Keratinocyte (primary cell): ENCODE measurements at regions not wholly inside any gene's neighbourhood (a gene's known extent, or its start where the extent isn't known, plus 50 kb on each side); places are given as distances from the start of the nearest gene placed in this dataset.

Source experiments
- DNase-seq: peaks from one replicate; pipeline ENCODE4 v3.0.0-alpha.2; 2011; ENCODE audit warnings: low read depth, missing footprints, low spot score
- FAIRE-seq: peaks from 2 replicates; lab custom pipeline; 2011; peaks lifted over from hg19 to GRCh38; lab: Jason Lieb, UNC
- H2AFZ ChIP-seq: 2 replicates; pipeline ENCODE4 v1.6.0; 2012; ENCODE audit warnings: low read length, control low read depth, inconsistent platforms; ENCODE audit not compliant: control insufficient read depth
- H3K27ac ChIP-seq: 2 replicates; pipeline ENCODE4 v1.5.1; 2011; ENCODE audit warnings: low read length; ENCODE audit not compliant: control insufficient read depth, insufficient read depth
- H3K27me3 ChIP-seq: 3 replicates; pipeline ENCODE4 v1.6.0; 2011; ENCODE audit warnings: low read length; ENCODE audit not compliant: control insufficient read depth, insufficient read depth; ENCODE audit errors: extremely low read depth
- H3K36me3 ChIP-seq, 2 experiments: 2 replicates in 1 of 2; 3 replicates in 1 of 2; pipeline ENCODE4 v1.5.1; 2011; ENCODE audit warnings: low read length in 2 of 2, mild to moderate bottlenecking in 1 of 2; ENCODE audit not compliant: control insufficient read depth in 2 of 2, insufficient read depth in 2 of 2; ENCODE audit errors: extremely low read depth in 1 of 2
- H3K4me1 ChIP-seq: 3 replicates; pipeline ENCODE4 v1.5.1; 2011; ENCODE audit warnings: low read length; ENCODE audit not compliant: control insufficient read depth, insufficient read depth; ENCODE audit errors: extremely low read depth
- H3K4me2 ChIP-seq: 3 replicates; pipeline ENCODE4 v1.6.0; 2011; ENCODE audit warnings: low read depth, low read length; ENCODE audit not compliant: control insufficient read depth, insufficient read depth; ENCODE audit errors: extremely low read depth
- H3K4me3 ChIP-seq, 3 experiments: fragments of 200-600 bp in 1 of 3; sonication (generic) in 1 of 3; 2 replicates in 2 of 3; 3 replicates in 1 of 3; pipeline ENCODE4 v1.5.1; 2011 to 2016; ENCODE audit warnings: low read length in 3 of 3, mild to moderate bottlenecking in 3 of 3, control low read depth in 2 of 3, inconsistent platforms in 1 of 3, low read depth in 1 of 3, mixed read lengths in 1 of 3, mixed run types in 1 of 3, moderate library complexity in 1 of 3; ENCODE audit not compliant: control insufficient read depth in 2 of 3, insufficient read depth in 2 of 3; ENCODE audit errors: extremely low read depth in 1 of 3
- H3K79me2 ChIP-seq: 2 replicates; pipeline ENCODE4 v1.6.0; 2012; ENCODE audit warnings: low read length; ENCODE audit not compliant: control insufficient read depth, insufficient read depth
- H3K9ac ChIP-seq: 3 replicates; pipeline ENCODE4 v1.6.0; 2011; ENCODE audit warnings: low read length; ENCODE audit not compliant: control insufficient read depth, insufficient read depth; ENCODE audit errors: extremely low read depth
- H3K9me1 ChIP-seq: 3 replicates; pipeline ENCODE4 v1.6.0; 2011; ENCODE audit warnings: low read length; ENCODE audit not compliant: control insufficient read depth, insufficient read depth; ENCODE audit errors: extremely low read depth
- H3K9me3 ChIP-seq: 2 replicates; pipeline ENCODE4 v1.5.1; 2012; ENCODE audit warnings: low read depth, low read length; ENCODE audit not compliant: control insufficient read depth
- H4K20me1 ChIP-seq: 3 replicates; pipeline ENCODE4 v1.6.0; 2011; ENCODE audit warnings: low read length; ENCODE audit not compliant: control insufficient read depth, insufficient read depth; ENCODE audit errors: extremely low read depth
- EZH2 ChIP-seq: IDR thresholded peaks from one replicate; pipeline ENCODE4 v1.6.1; 2012; ENCODE audit warnings: inconsistent platforms, mild to moderate bottlenecking, low read length, moderate library complexity
- dilution Hi-C: fragments of 300-500 bp; cut with MboI; formaldehyde crosslinking; loops from one replicate; pipeline ENCODE4 v1.7.0; 2020; ENCODE audit warnings: low sequenced_read_pairs; ENCODE audit not compliant: extremely low pct_ligation_motif_present
- TF ChIP-seq, protein P1 (sequence below), 3 experiments: IDR thresholded peaks in 1 of 3; conservative IDR thresholded peaks in 1 of 3; optimal IDR thresholded peaks in 1 of 3; 2 replicates in 2 of 3; 3 replicates in 1 of 3; pipeline versions ENCODE3 to v1.5.1; 2011; ENCODE audit warnings: low read length in 3 of 3, mild to moderate bottlenecking in 3 of 3, moderate library complexity in 2 of 3, control low read depth in 1 of 3, inconsistent platforms in 1 of 3; ENCODE audit not compliant: insufficient read depth in 2 of 3; ENCODE audit errors: extremely low read depth in 1 of 3

DNA sequence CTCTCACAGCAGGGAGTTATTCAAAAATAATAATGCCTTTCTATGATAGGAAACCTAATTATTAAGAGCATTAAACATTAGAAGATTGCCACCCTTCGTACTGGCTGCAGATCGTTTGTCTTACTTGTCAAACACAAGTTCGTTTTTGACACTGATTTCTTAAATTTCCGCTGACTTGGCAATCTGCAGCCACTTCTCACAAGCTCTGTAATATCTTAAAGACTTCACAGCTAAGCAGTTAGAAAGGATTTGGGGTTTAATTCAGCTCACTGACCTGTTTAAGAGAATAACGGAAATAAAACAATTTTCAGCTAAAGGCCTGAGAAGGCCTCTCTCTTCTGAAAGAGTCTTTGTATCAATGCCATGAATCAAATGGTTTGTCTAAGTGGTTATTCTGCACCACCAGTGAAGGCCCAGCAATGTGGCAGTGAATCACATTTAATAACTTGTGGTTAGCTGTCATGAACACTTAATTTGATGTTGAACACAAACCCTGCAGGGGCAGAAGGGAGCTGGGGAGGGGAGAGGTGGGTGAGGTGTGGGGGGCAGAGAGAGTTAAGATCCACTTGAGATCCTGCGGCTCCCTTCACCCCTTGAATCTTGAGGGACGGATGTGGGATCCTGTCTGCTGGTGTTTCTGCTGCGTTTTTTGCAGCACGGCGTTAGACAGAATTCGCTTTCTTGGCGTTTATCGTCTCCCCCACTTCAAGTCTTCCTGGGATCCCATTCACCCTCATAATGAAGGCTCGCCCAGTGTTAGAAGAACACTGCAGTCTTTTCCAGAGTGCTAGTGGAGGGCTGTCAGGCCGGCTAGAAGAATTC is 145.4 kb upstream of the SATB2 start:
- peaks cover 12% of the 10 kb centered on the region for H3K27me3 ChIP-seq
- H3K4me3 ChIP-seq, result no peak overlapping the region
- H3K9me1 ChIP-seq, result no peaks in the 10 kb centered on the region
- no peak for DNase-seq
- FAIRE-seq, result no peak
- TF ChIP-seq, protein P1, sequence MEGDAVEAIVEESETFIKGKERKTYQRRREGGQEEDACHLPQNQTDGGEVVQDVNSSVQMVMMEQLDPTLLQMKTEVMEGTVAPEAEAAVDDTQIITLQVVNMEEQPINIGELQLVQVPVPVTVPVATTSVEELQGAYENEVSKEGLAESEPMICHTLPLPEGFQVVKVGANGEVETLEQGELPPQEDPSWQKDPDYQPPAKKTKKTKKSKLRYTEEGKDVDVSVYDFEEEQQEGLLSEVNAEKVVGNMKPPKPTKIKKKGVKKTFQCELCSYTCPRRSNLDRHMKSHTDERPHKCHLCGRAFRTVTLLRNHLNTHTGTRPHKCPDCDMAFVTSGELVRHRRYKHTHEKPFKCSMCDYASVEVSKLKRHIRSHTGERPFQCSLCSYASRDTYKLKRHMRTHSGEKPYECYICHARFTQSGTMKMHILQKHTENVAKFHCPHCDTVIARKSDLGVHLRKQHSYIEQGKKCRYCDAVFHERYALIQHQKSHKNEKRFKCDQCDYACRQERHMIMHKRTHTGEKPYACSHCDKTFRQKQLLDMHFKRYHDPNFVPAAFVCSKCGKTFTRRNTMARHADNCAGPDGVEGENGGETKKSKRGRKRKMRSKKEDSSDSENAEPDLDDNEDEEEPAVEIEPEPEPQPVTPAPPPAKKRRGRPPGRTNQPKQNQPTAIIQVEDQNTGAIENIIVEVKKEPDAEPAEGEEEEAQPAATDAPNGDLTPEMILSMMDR (optimal IDR thresholded peaks at IDR 0.05 in 1 of 3, IDR thresholded peaks at IDR 0.05 in 1 of 3, conservative IDR thresholded peaks at IDR 0.05 in 1 of 3; ENCODE audit: extremely low read depth in 1 of 3, insufficient read depth in 2 of 3, low read length in 3 of 3), result no peak
- TF ChIP-seq EZH2, result no peak
- H4K20me1 ChIP-seq, result no peaks in the 10 kb centered on the region
- no peak overlapping the region for H3K9ac ChIP-seq
- no peaks in the 10 kb centered on the region for H3K36me3 ChIP-seq
- no peak overlapping the region for H2AFZ ChIP-seq
- no peaks in the 10 kb centered on the region for H3K4me1 ChIP-seq
- no peaks in the 10 kb centered on the region for H3K79me2 ChIP-seq
- H3K4me2 ChIP-seq, result no peak overlapping the region
- dilution Hi-C loops, result no loop called here
- no peaks in the 10 kb centered on the region for H3K9me3 ChIP-seq
- H3K27ac ChIP-seq, result no peak overlapping the region

DNA sequence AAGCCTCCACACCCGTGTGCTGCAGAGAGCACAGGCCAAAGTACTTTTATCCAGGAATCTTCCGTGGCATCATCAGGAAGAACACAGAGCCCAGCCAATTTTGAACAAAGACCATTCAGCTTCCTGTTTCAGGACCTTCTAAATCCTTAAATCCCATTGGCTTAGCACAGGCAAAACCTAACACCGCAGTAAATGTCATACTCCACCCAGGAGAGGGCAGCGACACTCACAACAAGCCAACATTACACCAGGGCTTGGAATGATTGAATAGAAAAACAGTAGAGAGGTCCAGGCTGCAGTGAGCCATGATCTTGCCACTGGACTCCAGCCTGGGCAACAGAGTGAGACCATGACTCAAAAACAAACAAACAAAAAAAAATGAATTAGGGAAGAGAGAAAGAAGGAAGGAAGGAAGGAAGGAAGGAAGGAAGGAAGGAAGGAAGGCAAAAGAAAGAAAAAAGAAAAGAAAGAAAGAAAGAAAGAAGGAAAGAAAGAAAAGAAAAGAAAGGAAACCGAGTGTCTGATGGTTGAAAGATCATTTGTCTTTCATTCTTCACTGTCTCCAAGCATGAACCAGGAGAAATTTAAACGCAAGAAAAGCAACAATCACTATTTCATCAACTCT is 144.6 kb upstream of the SATB2 start:
- Histone ChIP-seq H3K4me2 (no peak overlapping the region), H4K20me1 (no peaks in the 10 kb centered on the region), H3K36me3 (no peaks in the 10 kb centered on the region), H3K27ac (no peak overlapping the region), H3K9me3 (no peaks in the 10 kb centered on the region), H2AFZ (no peak overlapping the region), H3K4me3 (no peak overlapping the region), H3K9ac (no peak overlapping the region), H3K4me1 (no peaks in the 10 kb centered on the region), H3K27me3 (peaks cover 12% of the 10 kb centered on the region), H3K79me2 (no peaks in the 10 kb centered on the region), H3K9me1 (no peaks in the 10 kb centered on the region)
- FAIRE-seq (no peak), DNase-seq (no peak)
- dilution Hi-C loops, result no loop called here
- TF ChIP-seq EZH2, result no peak
- TF ChIP-seq, protein P1 (optimal IDR thresholded peaks at IDR 0.05 in 1 of 3, IDR thresholded peaks at IDR 0.05 in 1 of 3, conservative IDR thresholded peaks at IDR 0.05 in 1 of 3; ENCODE audit: extremely low read depth in 1 of 3, insufficient read depth in 2 of 3, low read length in 3 of 3), result peak in 1 of 3 experiments; percentile 7
